ENCODE measurements at regions not wholly inside any gene's neighbourhood (a gene's known extent, or its start where the extent isn't known, plus 50 kb on each side); places are given as distances from the start of the nearest gene placed in this dataset.

DNA sequence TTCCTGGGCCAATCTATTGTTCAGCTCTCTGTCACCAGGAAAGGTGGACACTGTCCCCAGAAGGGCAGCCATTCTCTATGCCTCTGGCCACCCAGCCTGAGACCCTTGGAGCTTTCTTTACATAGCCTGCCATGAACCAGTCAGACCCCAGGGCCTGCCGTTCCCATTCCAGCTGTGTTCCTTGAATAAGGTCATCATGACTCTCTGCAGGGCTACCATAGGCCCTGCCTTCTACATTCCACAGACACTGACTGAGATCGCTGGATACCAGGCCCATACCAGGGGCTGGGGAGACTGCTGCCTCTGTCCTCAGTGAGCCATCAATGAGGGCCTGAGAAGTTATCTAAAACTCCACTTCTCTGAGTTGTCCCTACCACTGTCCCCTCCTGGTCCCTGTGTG, 75.5 kb downstream of the SYNE3 start:
- DNase-seq, result no peak

DNA sequence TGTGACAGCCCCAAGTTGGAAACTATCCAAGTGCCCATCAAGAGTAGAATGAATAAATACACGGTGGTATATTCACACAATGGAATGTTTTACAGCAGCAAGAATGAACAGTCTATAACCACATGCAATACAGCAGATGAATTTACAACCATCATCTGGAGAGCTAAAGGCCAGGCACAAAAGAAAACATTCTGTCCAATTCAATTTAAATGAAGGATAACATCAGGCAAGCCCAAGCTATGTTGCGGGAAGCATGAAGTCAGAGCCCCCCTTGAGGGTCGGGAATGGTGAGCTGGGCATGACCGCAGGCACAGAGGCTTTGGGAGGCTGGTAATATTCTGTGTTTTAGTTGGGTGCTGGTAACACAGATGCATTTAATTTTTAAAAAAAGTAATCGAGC, 76.0 kb downstream of the SYNE3 start:
- no peak for DNase-seq

DNA sequence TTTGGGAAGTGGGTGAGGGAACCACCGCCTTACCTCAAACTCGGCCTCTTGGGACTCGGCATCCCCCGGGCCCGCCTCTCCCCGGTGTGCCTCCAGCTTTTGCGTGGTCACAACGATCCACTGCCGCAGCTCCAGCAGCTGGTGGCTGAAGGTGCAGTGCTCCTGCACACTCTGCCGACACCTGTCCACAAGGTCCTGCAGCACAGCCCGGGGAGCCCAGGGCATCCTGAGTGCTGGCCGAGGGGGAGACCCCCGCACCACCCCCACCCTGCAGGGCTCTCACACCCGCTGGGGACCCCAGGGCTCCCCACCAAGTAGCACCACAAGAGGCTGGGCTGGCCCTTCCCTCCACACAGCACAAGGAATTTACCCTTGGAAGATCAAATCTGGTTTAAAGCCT, 76.6 kb downstream of the SYNE3 start:
- no peak for DNase-seq

DNA sequence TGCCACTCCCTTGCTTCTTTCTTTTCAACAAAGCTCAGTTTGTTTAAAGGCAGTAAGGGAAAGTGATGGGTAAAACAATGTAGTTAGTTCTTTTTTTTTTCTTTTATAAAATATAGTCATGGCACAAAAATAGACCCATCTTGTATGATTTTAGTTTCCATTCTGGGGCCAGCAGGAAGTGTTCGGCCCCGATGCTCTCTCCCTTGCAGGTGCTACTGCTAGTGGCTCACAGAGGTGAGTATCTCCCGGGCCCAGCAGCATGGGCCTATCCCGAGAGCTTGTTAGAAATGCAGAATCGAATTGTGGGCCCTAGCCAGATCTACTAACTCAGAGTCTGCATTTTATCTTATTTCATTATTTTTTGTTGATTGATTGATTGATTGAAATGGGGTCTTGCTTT, 78.7 kb downstream of the SYNE3 start:
- DNase-seq, result no peak

DNA sequence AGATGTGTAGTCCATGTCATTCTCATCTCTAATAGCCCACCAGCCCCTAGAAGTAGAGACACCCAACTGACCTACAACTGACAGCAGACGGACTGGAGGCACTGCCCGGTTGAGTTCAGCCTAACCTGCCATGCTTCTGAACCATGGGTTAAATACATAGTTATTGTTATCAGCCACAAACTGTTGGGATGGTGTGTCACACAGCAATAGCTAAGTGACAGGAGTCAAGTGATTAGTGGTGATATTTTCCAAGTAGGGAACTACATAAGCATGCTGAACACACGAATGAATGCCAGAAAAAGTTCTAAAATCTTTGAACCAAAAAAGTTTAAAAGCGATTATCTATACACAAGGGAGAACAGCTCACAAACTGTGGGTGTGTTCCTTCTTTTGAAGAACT, 80.1 kb downstream of the SYNE3 start:
- DNase-seq, result no peak

DNA sequence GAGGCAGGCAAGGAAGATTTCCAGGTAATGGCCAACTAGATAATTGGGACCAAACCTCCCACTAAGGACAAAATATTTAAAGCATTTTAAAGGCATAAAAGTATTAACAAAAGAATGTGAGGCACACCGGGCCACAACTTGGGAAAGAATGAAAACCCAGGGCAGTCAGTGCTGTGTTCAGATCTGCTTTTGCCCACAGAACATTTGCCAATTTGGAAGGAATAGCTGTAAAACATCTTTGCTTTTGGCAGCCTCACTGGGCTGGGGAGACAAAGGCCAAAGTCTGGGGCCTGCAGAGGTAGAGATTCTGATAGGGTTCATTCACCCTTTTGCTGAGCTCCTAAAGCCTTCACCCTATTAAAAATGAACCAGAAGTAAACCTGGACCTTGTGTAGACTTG, 82.3 kb downstream of the SYNE3 start:
- no peak for DNase-seq

DNA sequence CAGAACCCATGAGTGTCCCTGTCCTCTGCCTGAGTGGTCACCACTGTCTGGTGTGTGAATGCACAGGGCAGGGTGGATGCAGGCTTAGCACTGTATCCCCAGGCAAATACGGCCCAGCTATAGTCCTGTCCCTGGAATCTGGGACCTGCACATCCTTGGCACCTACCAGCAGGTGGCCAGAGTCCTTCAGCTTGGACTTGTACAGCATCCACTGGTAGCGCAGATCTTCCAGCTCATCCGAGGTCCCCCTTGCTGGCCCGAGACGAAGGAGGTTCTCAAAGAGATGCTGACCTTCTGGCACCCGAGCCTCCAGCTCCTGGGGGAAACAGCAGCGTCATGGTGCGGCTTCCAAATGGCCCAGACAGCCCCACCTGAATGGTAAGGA, 83.4 kb downstream of the SYNE3 start:
- DNase-seq, result no peak

DNA sequence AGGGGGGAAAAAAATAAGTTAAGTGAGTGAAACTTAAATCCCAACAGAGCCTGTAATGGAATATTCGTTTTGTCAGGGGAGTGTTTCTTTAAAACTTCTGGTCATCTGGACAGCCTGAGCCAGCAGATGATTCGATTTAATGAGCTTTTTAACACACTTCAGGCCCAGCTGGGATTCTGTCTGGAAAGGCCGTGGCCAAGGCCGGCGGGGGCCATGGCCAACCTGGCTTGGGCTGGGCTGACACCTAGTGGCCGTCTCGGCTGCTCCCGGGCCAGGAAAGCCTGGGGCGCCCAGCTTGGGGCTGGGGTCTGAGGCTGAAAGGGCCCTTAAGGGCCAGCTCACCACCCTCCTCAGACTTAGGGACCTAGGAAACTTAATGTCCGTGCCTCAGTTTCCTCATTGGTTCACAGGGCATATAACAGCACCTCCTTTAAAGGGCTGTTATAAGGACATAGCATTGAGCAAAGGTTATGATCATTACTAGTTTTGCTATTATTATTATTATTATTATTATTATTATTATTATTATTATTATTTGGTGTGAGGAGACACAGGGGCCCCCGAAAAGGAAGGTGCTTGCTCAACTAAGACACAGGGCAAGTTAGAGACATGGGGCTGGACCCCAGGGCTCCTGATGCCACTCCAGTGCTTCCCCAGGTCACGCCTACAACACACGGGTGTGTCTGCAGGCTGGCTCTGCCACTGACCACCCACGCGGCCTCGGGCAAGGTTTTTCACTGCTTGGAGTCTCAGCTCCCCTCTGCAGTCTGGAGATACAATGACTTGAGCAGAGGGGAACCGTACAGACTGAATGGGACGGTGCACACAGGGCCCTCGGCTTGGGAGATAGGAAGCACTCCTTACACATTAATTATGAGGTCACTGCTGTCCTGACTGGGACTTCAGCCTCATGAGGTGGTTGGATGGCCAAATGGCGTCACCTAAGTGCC, 84.0 kb downstream of the SYNE3 start:
- DNase-seq, result peak; percentile 10

DNA sequence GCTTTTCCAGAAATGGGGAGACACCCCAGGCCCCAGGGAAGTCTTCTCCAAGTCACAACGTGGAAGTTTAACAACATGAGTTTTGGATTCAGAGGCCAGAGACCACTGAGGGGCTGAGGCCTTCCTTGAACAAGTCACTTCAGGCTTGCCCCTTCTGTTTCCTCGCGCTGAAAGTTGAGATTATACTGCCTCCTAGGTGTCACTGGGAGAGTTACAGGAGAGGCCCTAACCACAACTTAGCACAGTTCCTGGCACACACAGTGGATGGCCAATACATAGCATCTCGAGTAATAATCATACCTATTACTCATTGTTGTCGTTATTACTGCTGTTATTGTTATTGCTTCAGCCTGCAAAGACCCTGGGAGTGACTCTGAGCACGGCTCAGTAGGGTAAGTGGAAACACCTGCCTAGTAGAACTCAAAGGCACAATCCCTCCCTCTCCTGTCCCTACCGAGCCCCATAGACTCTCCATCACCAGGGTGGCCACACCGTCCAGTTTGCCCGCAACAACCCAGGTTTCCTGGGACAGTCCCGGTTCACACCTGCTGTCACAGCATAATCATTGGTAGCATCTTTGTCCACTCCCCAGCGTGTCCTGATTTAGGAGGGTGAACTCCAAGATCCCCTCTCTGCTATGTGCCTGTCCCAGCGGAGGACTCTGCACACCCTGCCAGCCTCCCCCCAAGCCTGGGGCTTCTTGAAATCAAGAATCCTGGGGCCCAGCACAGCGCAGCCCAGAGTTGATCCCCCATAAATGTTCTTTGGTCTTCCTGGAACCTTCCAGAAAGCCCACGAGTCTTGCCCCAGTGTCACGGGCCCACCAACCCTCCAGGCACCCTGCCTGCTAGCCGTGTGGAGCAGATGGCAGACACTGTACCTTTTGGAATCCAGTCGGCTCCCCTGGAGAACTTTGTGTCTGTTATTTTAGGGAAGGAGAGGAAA, 85.0 kb downstream of the SYNE3 start:
- peak; percentile 1 for DNase-seq

DNA sequence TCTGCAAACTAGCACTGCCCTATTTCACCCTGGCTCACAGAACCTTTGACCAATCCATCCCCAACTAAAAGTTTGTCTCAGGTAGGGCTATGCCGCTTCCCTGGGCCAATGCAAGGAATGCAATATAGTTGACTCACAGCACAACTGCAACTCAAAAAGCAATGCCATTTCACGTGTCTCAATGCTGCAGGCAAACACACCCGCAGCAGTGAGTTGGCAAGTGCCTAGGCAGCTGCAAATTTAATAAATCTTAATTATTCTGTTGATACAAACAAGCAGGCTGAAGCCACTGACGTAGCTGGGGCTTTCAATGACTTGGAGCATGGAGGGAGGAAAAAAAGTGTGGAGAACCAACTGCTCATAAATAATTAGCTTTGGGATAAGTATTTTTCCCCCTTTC, 87.9 kb downstream of the SYNE3 start:
- DNase-seq, result no peak

DNA sequence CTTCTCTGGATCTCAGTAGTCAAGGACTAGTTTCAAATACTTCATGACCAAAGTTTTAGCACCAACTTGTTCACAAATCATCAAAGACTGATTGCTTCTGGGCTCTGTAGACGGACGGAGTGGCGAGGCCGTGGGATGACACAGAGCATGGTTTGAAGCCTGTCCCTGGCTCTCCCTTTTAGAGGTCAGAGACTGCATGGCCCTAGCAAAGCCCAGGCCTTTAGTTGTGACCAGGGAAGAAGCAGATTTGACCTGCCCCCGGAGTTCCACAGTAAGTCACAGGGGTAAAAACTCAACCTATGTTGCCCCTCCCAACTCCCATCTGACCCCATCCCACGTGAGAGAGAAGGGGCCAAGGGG, 90.4 kb downstream of the SYNE3 start:
- DNase-seq, result no peak

DNA sequence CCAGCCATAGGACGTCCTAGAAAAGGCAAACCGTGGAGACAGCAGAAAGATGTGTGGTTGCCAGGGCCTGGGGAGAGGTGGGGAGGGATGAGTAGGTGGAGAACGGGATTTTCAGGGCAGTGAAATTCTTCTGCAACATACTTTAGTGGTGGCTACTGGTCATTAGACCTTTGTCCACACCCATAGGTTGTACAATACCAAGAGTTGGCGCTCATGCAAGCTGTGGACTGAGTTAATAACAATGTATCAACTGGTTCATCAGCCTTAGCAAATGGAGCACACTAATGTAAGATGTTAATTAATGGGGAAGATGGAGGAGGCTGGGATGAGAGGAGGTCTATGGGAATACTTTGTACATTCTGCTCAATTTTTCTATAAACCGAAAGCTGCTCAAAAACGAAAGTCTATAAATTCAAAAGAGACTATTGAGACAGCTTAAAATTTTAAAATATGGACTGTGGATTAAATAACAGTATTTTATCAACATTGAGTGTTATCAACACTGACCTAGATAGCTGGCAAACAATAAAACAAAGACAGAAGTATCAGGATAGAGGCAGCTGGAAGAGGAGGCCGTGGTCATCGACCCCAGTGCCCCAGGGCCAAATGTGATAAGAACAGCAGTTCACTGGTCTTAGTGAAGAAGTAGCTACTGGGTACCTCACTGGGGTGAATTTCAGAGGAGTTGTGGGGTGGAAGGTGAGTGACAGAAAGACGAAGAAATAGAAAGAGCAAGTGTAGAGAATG, 90.9 kb downstream of the SYNE3 start:
- DNase-seq, result no peak

DNA sequence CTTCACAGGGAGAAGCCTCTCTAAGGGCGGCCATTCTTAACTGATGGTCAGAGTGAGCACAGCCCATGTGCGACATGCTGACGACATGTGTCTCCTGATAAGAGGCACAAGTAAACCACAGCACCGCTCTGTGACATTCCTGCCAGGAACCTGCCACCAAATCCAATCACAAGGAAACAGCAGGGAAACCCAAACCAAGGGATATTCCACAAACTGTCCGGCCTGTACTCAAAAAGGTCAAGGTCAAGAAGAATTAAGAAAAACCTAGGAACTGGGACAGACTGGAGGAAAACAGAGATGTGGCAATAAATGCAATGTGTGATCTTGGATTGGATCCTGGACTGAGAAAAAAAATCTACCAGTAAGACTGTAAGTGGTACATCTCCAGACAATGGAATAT, 91.9 kb downstream of the SYNE3 start:
- no peak for DNase-seq

DNA sequence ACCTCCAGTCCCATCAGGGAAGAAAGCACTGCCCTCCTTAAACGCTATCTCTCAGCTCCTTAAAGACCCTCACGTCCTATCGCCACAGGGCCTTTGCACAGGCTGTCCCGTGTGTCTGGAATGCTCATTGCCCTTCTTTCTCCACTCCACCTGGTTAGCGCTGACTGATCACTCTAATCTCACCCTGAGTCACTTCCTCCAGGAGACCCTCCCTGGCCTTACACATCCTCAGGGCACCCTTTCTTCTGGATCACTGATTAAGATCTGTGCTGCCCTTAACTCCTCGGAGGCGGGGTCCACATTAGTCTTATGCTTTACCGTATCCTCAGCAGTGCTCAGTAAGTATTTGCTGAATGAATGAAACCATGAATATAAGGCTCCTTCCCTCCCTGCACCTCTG, 94.7 kb downstream of the SYNE3 start:
- DNase-seq, result no peak

DNA sequence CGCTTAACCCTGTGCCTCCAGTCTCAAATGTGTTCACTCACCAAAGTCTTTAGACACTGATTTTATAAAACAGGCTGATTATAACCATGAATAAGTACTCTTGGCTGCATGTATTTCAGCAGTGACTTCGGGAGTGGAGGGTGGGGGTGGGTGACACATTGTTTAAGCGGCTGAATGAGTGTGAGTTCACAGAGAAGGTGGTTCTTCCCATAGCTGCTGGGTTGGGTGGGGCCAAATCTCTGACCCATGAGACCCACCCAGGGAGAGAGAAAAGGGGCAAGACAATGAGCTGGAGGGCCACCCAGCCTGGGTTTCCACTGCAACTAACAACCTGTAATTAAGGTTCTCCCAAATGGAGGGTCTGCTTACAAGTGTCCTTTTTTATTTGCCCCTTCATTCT, 96.4 kb downstream of the SYNE3 start:
- DNase-seq, result no peak

DNA sequence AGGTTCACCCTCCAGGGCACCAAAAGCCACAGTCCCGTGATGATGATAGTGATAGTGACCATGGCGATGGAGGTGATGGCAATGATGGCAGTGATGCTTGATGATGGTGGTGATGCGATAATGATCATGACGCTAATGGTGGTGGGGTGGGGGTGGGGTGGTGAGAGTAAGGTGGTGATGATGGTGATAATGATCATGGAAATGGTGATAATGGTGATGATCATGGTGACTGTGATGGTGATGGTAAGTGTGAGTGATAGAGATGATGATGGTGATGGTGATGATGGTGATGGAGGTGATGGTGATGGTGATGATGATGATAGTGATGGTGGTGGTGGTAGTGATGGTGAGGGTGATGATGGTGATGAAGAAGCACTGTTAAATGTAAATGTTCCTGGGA, 96.9 kb downstream of the SYNE3 start:
- DNase-seq, result no peak

DNA sequence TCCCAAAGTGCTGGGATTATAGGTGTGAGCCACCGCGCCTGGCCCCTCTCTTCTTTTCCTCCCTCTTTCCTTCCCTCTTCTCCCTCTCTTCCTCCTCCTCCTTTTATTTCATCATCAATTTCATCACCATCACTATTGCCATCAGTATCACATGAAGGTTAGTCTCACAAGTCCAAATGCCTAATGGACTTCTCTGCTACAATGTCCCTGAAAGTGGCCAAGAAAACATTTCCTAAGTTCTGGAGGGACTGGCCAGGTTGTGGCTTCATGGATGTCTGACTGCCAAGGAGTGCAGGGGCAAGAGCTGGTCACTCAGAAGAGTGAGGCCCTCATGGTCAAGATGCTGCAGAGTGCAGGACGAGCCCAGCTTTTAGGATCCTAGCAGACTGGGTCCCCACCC, 97.6 kb downstream of the SYNE3 start:
- DNase-seq, result no peak

DNA sequence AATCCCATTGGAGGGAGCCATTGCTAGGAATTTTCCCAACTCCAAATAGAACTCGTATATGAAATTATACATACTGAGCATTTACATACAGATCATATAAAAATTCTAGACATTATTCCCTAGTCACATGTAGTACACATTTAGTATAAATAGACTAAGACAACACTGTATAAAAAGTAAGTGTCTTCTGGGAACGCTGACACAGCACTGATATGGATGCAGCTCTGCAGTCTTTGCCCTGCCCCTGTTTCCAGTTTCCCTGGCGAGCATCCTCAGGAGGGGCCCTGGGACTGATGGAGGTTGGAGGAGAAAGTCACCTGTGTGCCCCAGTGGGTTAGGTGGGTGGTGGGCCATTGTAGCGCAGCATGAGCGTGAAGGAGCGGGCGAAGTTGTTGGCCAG, 97.8 kb upstream of the CLMN start:
- no peak for DNase-seq

DNA sequence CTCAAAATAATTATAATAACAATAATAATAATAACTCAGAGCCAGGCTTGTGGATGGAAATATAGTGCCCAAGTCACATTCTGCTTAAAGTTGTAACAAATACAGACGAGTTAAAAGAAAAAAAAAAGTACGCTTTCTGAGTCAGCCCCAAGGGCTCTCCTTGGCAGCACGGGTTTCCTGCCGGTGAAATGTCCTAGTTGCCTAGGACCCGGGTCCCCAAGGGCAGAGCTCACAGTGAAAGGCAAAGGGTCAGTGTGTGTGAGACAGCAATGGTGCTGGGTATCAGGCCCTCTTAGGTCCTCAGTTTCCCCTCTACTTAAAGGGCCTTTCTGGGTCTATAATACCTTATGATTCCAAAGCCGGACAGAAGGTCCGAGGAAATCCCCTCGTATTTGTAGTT, 96.3 kb upstream of the CLMN start:
- DNase-seq, result no peak

DNA sequence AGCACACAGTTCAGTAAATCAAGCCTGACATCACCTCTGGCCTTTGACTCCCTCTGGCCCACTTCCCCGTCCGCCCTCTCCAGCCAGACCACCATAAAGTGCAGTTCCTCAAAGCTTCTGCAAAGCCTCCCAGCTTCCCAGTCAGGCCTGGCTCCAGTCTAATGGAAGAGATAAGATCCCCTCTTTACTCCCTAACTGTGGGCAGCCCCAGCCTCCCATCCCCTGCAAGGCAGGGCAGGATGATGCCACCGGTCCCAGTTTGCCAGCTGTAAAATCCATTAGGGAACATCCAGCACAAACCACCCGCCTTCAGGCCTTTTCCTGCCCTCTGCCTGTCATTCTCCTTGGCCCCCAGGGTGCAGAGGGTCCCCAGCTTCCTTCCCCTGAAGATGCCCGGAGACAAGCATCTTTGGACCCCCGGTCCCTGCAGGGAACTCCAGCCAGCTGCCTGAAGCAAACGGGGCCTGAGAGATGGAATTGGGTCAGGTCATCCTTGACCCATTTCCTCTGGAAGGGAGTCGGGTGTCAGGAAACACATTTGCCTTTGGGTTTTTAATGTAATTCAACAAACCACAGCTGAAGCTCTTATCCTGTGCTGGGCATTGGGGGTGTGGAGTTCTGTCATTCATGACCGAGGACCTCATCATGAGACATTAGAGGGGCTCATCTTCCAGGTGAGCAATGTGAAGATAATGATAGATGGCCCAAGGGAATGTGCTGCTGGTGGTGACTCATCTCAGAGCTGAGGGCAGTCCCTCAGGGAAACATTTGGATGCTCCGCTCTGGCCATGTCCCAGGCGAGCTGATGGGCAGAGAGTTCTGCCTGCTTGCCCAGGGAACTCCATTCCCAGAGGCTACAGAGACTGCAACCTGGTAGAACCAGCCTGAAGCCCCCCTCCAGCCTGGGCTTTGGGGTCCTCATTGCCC, 93.8 kb upstream of the CLMN start:
- DNase-seq, result no peak

DNA sequence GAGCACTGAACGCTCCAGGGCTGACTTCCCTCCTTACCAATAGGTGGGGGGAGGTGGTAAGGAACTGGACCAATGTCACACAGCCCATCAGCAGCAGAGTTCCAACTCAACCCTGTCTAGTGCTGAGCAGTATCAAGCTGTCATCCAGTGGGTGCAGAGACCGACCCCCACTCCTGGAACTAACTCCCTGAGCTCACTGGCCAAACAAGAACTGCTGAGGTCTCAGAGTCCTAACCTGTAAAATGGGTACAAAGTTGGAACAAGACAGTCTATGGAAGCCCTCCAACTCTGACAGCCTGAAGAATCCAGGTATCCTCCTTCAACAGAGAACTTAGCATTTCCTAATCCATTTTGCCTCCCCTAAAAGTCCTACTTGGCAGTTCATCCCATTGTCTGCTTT, 91.1 kb upstream of the CLMN start:
- DNase-seq, result no peak
